ENCODE measurements at regions not wholly inside any gene's neighbourhood (a gene's known extent, or its start where the extent isn't known, plus 50 kb on each side); places are given as distances from the start of the nearest gene placed in this dataset.

- no peak for DNase-seq
These were observed 136.6 kb downstream of the RNF152 start for GRCh38 chr18:61756244-61756643.

- DNase-seq, result no peak
These were observed 137.3 kb downstream of the RNF152 start for GRCh38 chr18:61755555-61755954.

GRCh38 chr18:61754039-61754583, 138.7 kb downstream of the RNF152 start:
- DNase-seq, result no peak

GRCh38 chr18:61753373-61753772, 139.4 kb downstream of the RNF152 start:
- DNase-seq, result no peak

GRCh38 chr18:61752973-61753372, 139.8 kb downstream of the RNF152 start:
- no peak for DNase-seq

GRCh38 chr18:61750840-61751668, 141.8 kb downstream of the RNF152 start:
- DNase-seq, result no peak

- no peak for DNase-seq
These were observed 143.3 kb downstream of the RNF152 start for GRCh38 chr18:61749546-61749945.

GRCh38 chr18:61749031-61749430, 143.8 kb downstream of the RNF152 start:
- no peak for DNase-seq

- no peak for DNase-seq
These were observed 144.8 kb downstream of the RNF152 start for GRCh38 chr18:61748004-61748403.

- DNase-seq, result no peak
These were observed 148.9 kb downstream of the RNF152 start for GRCh38 chr18:61743775-61744531.

- no peak for DNase-seq
These were observed 150.0 kb downstream of the RNF152 start for GRCh38 chr18:61742565-61743429.

GRCh38 chr18:61741881-61742454, 150.8 kb downstream of the RNF152 start:
- DNase-seq, result no peak

- no peak for DNase-seq
These were observed 154.3 kb downstream of the RNF152 start for GRCh38 chr18:61738488-61738887.

GRCh38 chr18:61738042-61738441, 154.8 kb downstream of the RNF152 start:
- DNase-seq, result no peak

- DNase-seq, result no peak
These were observed 156.7 kb downstream of the RNF152 start for GRCh38 chr18:61736133-61736532.

GRCh38 chr18:61735564-61736102, 157.2 kb downstream of the RNF152 start:
- DNase-seq, result no peak

GRCh38 chr18:61734396-61734795, 158.4 kb downstream of the RNF152 start:
- no peak for DNase-seq

GRCh38 chr18:61732854-61733253, 160.0 kb downstream of the RNF152 start:
- DNase-seq, result no peak

GRCh38 chr18:61731693-61732376, 161.0 kb downstream of the RNF152 start:
- DNase-seq, result no peak

- DNase-seq, result no peak
These were observed 161.6 kb downstream of the RNF152 start for GRCh38 chr18:61731178-61731577.

GRCh38 chr18:61729322-61729721, 163.5 kb downstream of the RNF152 start:
- DNase-seq, result no peak
